Thoracic aorta (tissue), 2 donors: ENCODE measurements at regions not wholly inside any gene's neighbourhood (a gene's known extent, or its start where the extent isn't known, plus 50 kb on each side); places are given as distances from the start of the nearest gene placed in this dataset.

Source experiments
- ATAC-seq: fragments of 150-250 bp; one replicate; pipeline ENCODE4 v1.8.0; 2017; ENCODE audit warnings: low read depth; ENCODE audit not compliant: insufficient number of reproducible peaks, low FRiP score
- DNase-seq: peaks from one replicate; pipeline ENCODE4 v3.0.0-alpha.2; 2020; ENCODE audit warnings: low spot score
- H3K27ac ChIP-seq, 2 donors: fragments of 200-600 bp; sonication (generic); 1 replicate in 1 of 2; 2 replicates in 1 of 2; pipeline ENCODE4 v1.5.1; 2016; ENCODE audit warnings: mild to moderate bottlenecking in 2 of 2, moderate library complexity in 2 of 2
- H3K27me3 ChIP-seq: fragments of 200-600 bp; sonication (generic); replicated peaks from 2 replicates; pipeline ENCODE4 v1.6.0; 2016; ENCODE audit warnings: mild to moderate bottlenecking; ENCODE audit not compliant: insufficient read depth
- H3K36me3 ChIP-seq: fragments of 200-600 bp; sonication (generic); one replicate; pipeline ENCODE4 v1.5.1; 2016
- H3K4me1 ChIP-seq, 2 donors: fragments of 200-600 bp; sonication (generic); 1 replicate in 1 of 2; 2 replicates in 1 of 2; pipeline versions ENCODE4 v1.5.1 to v1.6.0; 2016; ENCODE audit warnings: low read depth in 2 of 2, mild to moderate bottlenecking in 1 of 2; ENCODE audit not compliant: control insufficient read depth in 1 of 2
- H3K4me3 ChIP-seq: fragments of 200-600 bp; sonication (generic); 2 replicates; pipeline ENCODE4 v1.5.1; 2016; ENCODE audit warnings: mild to moderate bottlenecking
- H3K9me3 ChIP-seq: fragments of 200-600 bp; sonication (generic); 2 replicates; pipeline ENCODE4 v1.5.1; 2016
- CTCF ChIP-seq: fragments of 200-600 bp; sonication (generic); IDR thresholded peaks from one replicate; pipeline ENCODE4 v1.5.1; 2019; ENCODE audit warnings: antibody characterized with exemption

GRCh38 chr1:218679391-218679790 lies 334.3 kb downstream of the TGFB2 start:
- ATAC-seq, result no peak
- Histone ChIP-seq H3K4me3 (no peak overlapping the region), H3K4me1 (peaks cover 0 to 21% of the 10 kb centered on the region in 2 donors), H3K9me3 (no peaks in the 10 kb centered on the region), H3K27ac (no peak overlapping the region), H3K36me3 (no peaks in the 10 kb centered on the region), H3K27me3 (no peaks in the 10 kb centered on the region)
- no peak for DNase-seq
- no peak for TF ChIP-seq CTCF

DNA sequence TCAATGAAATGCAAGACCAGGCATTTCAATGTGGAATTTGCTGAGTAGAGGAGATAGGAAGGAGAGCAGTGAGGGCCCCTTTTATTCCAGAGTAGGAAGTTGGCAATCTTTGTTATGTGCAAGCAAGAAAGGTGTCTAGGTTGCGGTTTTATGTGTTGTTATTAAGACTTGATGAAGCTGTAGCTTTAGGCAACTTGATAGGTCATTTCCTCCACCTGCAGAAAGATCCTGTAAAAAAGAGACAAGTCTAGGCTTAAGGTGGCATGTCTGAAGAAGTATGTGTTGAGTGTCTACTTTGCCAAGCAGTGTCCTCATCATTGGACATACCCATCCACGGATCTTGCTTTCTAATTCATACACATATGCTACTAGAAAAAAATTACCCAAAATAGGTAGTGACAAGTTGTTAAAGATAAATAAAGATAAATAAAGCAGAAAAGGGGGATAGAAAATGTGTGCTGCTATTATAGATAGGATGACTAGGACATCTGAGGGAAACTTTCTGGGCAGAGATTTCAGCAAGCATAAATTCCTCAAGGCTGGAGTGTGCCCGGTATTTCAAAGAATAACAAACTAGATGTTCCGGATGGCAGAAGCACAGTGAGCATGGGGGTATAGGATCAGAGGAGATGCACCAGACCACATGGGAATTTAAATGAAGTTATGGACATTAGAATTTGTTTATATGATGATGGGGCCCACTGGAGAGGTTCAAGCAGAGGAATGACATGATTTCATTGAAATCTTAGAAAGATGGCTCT lies 335.0 kb downstream of the TGFB2 start:
- TF ChIP-seq CTCF, result no peak
- H3K27ac ChIP-seq, result no peak overlapping the region

GRCh38 chr1:218683242-218683641 lies 338.1 kb downstream of the TGFB2 start:
- Histone ChIP-seq H3K4me1 (peaks cover 0 to 18% of the 10 kb centered on the region in 2 donors), H3K36me3 (no peaks in the 10 kb centered on the region), H3K27ac (no peak overlapping the region), H3K9me3 (no peaks in the 10 kb centered on the region), H3K4me3 (no peak overlapping the region), H3K27me3 (no peaks in the 10 kb centered on the region)
- no peak for TF ChIP-seq CTCF
- no peak for ATAC-seq
- no peak for DNase-seq

More for the DNA sequence above, 335.0 kb downstream of the TGFB2 start:
- ATAC-seq (no peak), DNase-seq (no peak)
- Histone ChIP-seq H3K36me3 (no peaks in the 10 kb centered on the region), H3K4me1 (peaks cover 0 to 18% of the 10 kb centered on the region in 2 donors), H3K4me3 (no peak overlapping the region), H3K27me3 (no peaks in the 10 kb centered on the region), H3K9me3 (no peaks in the 10 kb centered on the region)

- no peak for TF ChIP-seq CTCF
- Histone ChIP-seq H3K9me3 (no peaks in the 10 kb centered on the region), H3K4me1 (peaks cover 0 to 3% of the 10 kb centered on the region in 2 donors), H3K27me3 (no peaks in the 10 kb centered on the region), H3K27ac (no peak overlapping the region), H3K4me3 (no peak overlapping the region), H3K36me3 (no peaks in the 10 kb centered on the region)
- no peak for ATAC-seq
- DNase-seq, result no peak
Measured at GRCh38 chr1:218686258-218686657, 341.1 kb downstream of the TGFB2 start.

- H3K9me3 ChIP-seq, result no peaks in the 10 kb centered on the region
- no peak for ATAC-seq
- no peaks in the 10 kb centered on the region for H3K36me3 ChIP-seq
- DNase-seq, result no peak
- no peaks in the 10 kb centered on the region for H3K4me1 ChIP-seq
- no peaks in the 10 kb centered on the region for H3K27me3 ChIP-seq
- no peak overlapping the region for H3K27ac ChIP-seq
- TF ChIP-seq CTCF, result no peak
- H3K4me3 ChIP-seq, result no peak overlapping the region
Measured at GRCh38 chr1:218686761-218687160, 341.6 kb downstream of the TGFB2 start.
